ENCODE measurements at regions not wholly inside any gene's neighbourhood (a gene's known extent, or its start where the extent isn't known, plus 50 kb on each side); places are given as distances from the start of the nearest gene placed in this dataset.

GRCh38 chr9:121587863-121588262, 63.6 kb upstream of the DAB2IP start:
- H3K27me3 ChIP-seq (ENCODE audit: insufficient read depth, low read length): no peaks in the 10 kb centered on the region
- Mint-ChIP-seq H3K9me3 (no peaks in the 10 kb centered on the region; a peak in 1 of 5 replicates), H3K27me3 (ENCODE audit: low read depth) (peaks cover 54% of the 10 kb centered on the region), H3K27ac (no peak overlapping the region; a peak in 1 of 7 replicates), H3K4me3 (no peak overlapping the region), H3K36me3 (ENCODE audit: insufficient read depth in 1 of 3, low read depth in 3 of 3) (no peaks in the 10 kb centered on the region), H3K4me1 (peaks cover 3 to 9% of the 10 kb centered on the region in 2 experiments)
- no peak overlapping the region for H4K91ac ChIP-seq (ENCODE audit: insufficient read length, low read depth, low read length)
- no peak overlapping the region for H2AK5ac ChIP-seq (ENCODE audit: insufficient read length, low read length)
- WGBS (ENCODE audit: extremely low coverage, insufficient read length, low lambda C conversion rate): no CpG with 5 or more reads among the region's 4 CpGs
- no peak overlapping the region for H2BK120ac ChIP-seq (ENCODE audit: low read depth, low read length, poor library complexity, severe bottlenecking)
- no peak overlapping the region for H3K4me2 ChIP-seq (ENCODE audit: insufficient read depth, insufficient read length, low read length)
- TF ChIP-seq, protein P1, sequence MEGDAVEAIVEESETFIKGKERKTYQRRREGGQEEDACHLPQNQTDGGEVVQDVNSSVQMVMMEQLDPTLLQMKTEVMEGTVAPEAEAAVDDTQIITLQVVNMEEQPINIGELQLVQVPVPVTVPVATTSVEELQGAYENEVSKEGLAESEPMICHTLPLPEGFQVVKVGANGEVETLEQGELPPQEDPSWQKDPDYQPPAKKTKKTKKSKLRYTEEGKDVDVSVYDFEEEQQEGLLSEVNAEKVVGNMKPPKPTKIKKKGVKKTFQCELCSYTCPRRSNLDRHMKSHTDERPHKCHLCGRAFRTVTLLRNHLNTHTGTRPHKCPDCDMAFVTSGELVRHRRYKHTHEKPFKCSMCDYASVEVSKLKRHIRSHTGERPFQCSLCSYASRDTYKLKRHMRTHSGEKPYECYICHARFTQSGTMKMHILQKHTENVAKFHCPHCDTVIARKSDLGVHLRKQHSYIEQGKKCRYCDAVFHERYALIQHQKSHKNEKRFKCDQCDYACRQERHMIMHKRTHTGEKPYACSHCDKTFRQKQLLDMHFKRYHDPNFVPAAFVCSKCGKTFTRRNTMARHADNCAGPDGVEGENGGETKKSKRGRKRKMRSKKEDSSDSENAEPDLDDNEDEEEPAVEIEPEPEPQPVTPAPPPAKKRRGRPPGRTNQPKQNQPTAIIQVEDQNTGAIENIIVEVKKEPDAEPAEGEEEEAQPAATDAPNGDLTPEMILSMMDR (conservative IDR thresholded peaks at IDR 0.05): no peak
- no peak overlapping the region for H3K56ac ChIP-seq (ENCODE audit: insufficient read length, low read depth, low read length)
- H2BK15ac ChIP-seq (ENCODE audit: low read depth, low read length): no peak overlapping the region
- H4K5ac ChIP-seq (ENCODE audit: insufficient read length, low read depth, low read length): no peak overlapping the region
- H3K27ac ChIP-seq (ENCODE audit: insufficient read length, low read depth, low read length): no peak overlapping the region
- no peaks in the 10 kb centered on the region for H3K23me2 ChIP-seq (ENCODE audit: insufficient read length, low read depth, low read length, poor library complexity, severe bottlenecking)
- H3K9me3 ChIP-seq (ENCODE audit: control insufficient read depth, low read depth, low read length): no peaks in the 10 kb centered on the region
- H2AFZ ChIP-seq (ENCODE audit: low read length): no peak overlapping the region
- H2BK20ac ChIP-seq (ENCODE audit: low read depth, low read length, poor library complexity, severe bottlenecking): no peak overlapping the region
- no peak overlapping the region for H4K8ac ChIP-seq (replicated peaks; ENCODE audit: insufficient read length, low read depth, low read length)
- no peak overlapping the region for H2BK5ac ChIP-seq (ENCODE audit: insufficient read length, low read length)
- H2BK12ac ChIP-seq (ENCODE audit: insufficient read length, low read depth, low read length): no peak overlapping the region
- no peak overlapping the region for H3K18ac ChIP-seq (ENCODE audit: insufficient read length, low read depth, low read length)
- no peak overlapping the region for H3T11ph ChIP-seq (ENCODE audit: low read length)
- H3K14ac ChIP-seq (ENCODE audit: insufficient read depth, low read length): no peak overlapping the region
- no peaks in the 10 kb centered on the region for H4K20me1 ChIP-seq (ENCODE audit: control insufficient read depth, insufficient read depth, insufficient read length)
- H3K4ac ChIP-seq (ENCODE audit: low read depth, low read length): no peak overlapping the region
- no peaks in the 10 kb centered on the region; the same call in 1 of the 2 replicates for H3K4me1 ChIP-seq (ENCODE audit: insufficient read depth, low read length)
- H3K79me1 ChIP-seq (ENCODE audit: insufficient read depth, low read depth, low read length, poor library complexity, severe bottlenecking): no peaks in the 10 kb centered on the region
- no peak overlapping the region for H3K23ac ChIP-seq (ENCODE audit: insufficient read length, low read depth, low read length)
- no peak overlapping the region for H3K9ac ChIP-seq (ENCODE audit: extremely low read depth, insufficient read length, low read length)
- no peak for DNase-seq
- no peaks in the 10 kb centered on the region for H3K79me2 ChIP-seq (ENCODE audit: insufficient read depth, low read length)
